IMR-90 (cell line): ENCODE measurements at regions not wholly inside any gene's neighbourhood (a gene's known extent, or its start where the extent isn't known, plus 50 kb on each side); places are given as distances from the start of the nearest gene placed in this dataset.

Experiments used
- ATAC-seq: fragments of 200-7000 bp; cut with Tn5 transposase; 2 replicates; pipeline ENCODE4 v1.9.1; 2020; ENCODE audit warnings: low read depth, mild to moderate bottlenecking, moderate library complexity
- BruUV-seq: library from RNA; stranded (reverse); fragments of 400-500 nt; replicated peaks from 2 replicates; lab custom pipeline; 2021; lab: Mats Ljungman, UMichigan
- CTCF ChIA-PET: fragments of 300-600 bp; formaldehyde crosslinking; extraction: SDS; loops from one replicate; lab custom pipeline; 2021; ENCODE audit warnings: antibody characterized with exemption; lab: Yijun Ruan, JAX
- POLR2A ChIA-PET: fragments of 300-600 bp; sonication (Branson Sonifier 250); formaldehyde crosslinking; loops from one replicate; lab custom pipeline; 2022; ENCODE audit warnings: antibody characterized with exemption; ENCODE audit not compliant: unreplicated experiment; lab: Charles Lee
- DNase-seq: peaks from one replicate; pipeline ENCODE4 v3.0.0; 2013
- H2AFZ ChIP-seq: replicated peaks from 2 replicates; pipeline ENCODE3; 2013; ENCODE audit warnings: low read length, mild to moderate bottlenecking; ENCODE audit not compliant: poor library complexity
- H2AK5ac ChIP-seq: 2 replicates; pipeline ENCODE4 v1.6.1; 2013; ENCODE audit warnings: low read depth, low read length, inconsistent platforms
- H2AK9ac ChIP-seq: replicated peaks from 2 replicates; pipeline ENCODE3; 2013; ENCODE audit warnings: mild to moderate bottlenecking, low read depth, low read length, moderate library complexity; ENCODE audit not compliant: poor library complexity
- H2BK120ac ChIP-seq: 2 replicates; pipeline ENCODE4 v1.6.1; 2013; ENCODE audit warnings: low read depth, low read length, inconsistent platforms
- H2BK15ac ChIP-seq: 3 replicates; pipeline ENCODE4 v1.6.1; 2013; ENCODE audit warnings: low read depth, low read length, inconsistent platforms
- H2BK20ac ChIP-seq: 2 replicates; pipeline ENCODE4 v1.6.1; 2013; ENCODE audit warnings: low read depth, mild to moderate bottlenecking, inconsistent platforms, low read length, moderate library complexity
- H2BK5ac ChIP-seq: 2 replicates; pipeline ENCODE4 v1.6.1; 2013; ENCODE audit warnings: mild to moderate bottlenecking, low read depth, low read length, inconsistent platforms; ENCODE audit not compliant: poor library complexity, severe bottlenecking
- H3K14ac ChIP-seq: replicated peaks from 2 replicates; pipeline ENCODE4 v1.6.1; 2013; ENCODE audit warnings: low read depth, low read length, inconsistent platforms
- H3K18ac ChIP-seq: 2 replicates; pipeline ENCODE4 v1.6.1; 2013; ENCODE audit warnings: low read depth, low read length, control low read depth
- H3K23ac ChIP-seq: 2 replicates; pipeline ENCODE4 v1.6.1; 2013; ENCODE audit warnings: low read depth, low read length, inconsistent platforms
- H3K27ac ChIP-seq: 2 replicates; pipeline ENCODE4 v1.5.1; 2013; ENCODE audit warnings: mild to moderate bottlenecking, control low read depth, low read length; ENCODE audit not compliant: insufficient read depth
- H3K27me3 ChIP-seq: 2 replicates; pipeline ENCODE4 v1.6.1; 2013; ENCODE audit warnings: low read length; ENCODE audit not compliant: control insufficient read depth, insufficient read depth
- H3K36me3 ChIP-seq: 2 replicates; pipeline ENCODE4 v1.6.1; 2013; ENCODE audit warnings: low read length, mixed read lengths; ENCODE audit not compliant: control insufficient read depth, insufficient read depth
- H3K4ac ChIP-seq: 2 replicates; pipeline ENCODE4 v1.6.1; 2013; ENCODE audit warnings: low read depth, low read length, inconsistent platforms
- H3K4me1 ChIP-seq: 2 replicates; pipeline ENCODE4 v1.6.1; 2013; ENCODE audit warnings: low read length, mixed read lengths; ENCODE audit not compliant: control insufficient read depth, insufficient read depth
- H3K4me2 ChIP-seq: 2 replicates; pipeline ENCODE4 v1.6.1; 2013; ENCODE audit warnings: low read depth, mild to moderate bottlenecking, control low read depth, low read length, moderate library complexity
- H3K4me3 ChIP-seq: 2 replicates; pipeline ENCODE4 v1.5.1; 2013; ENCODE audit warnings: low read depth, mild to moderate bottlenecking, control low read depth, low read length, moderate library complexity; ENCODE audit not compliant: insufficient read depth
- H3K56ac ChIP-seq: 2 replicates; pipeline ENCODE4 v1.6.1; 2013; ENCODE audit warnings: low read length, inconsistent platforms; ENCODE audit not compliant: insufficient read depth; ENCODE audit errors: extremely low read depth
- H3K79me1 ChIP-seq, 2 experiments: 2 replicates each; pipeline ENCODE4 v1.6.1; 2013; ENCODE audit warnings: low read length in 2 of 2, inconsistent platforms in 1 of 2, low read depth in 1 of 2
- H3K9ac ChIP-seq: 2 replicates; pipeline ENCODE4 v1.6.1; 2013; ENCODE audit warnings: low read depth, low read length, control low read depth
- H3K9me1 ChIP-seq: 2 replicates; pipeline ENCODE4 v1.6.1; 2013; ENCODE audit warnings: low read length, inconsistent platforms; ENCODE audit not compliant: insufficient read depth
- H3K9me3 ChIP-seq: 2 replicates; pipeline ENCODE4 v1.6.1; 2013; ENCODE audit warnings: low read length; ENCODE audit not compliant: control insufficient read depth, insufficient read depth
- H4K20me1 ChIP-seq: 2 replicates; pipeline ENCODE4 v1.6.1; 2013; ENCODE audit warnings: low read length, inconsistent platforms; ENCODE audit not compliant: insufficient read depth
- H4K5ac ChIP-seq: 2 replicates; pipeline ENCODE4 v1.6.1; 2013; ENCODE audit warnings: mild to moderate bottlenecking, low read depth, low read length, control low read depth
- H4K8ac ChIP-seq, 2 experiments: 2 replicates each; pipeline ENCODE4 v1.6.1; 2013; ENCODE audit warnings: low read depth in 2 of 2, low read length in 2 of 2, control low read depth in 1 of 2, inconsistent platforms in 1 of 2
- H4K91ac ChIP-seq: 2 replicates; pipeline ENCODE4 v1.6.1; 2013; ENCODE audit warnings: low read depth, low read length, inconsistent platforms; ENCODE audit not compliant: insufficient read depth
- BHLHE40 ChIP-seq: fragments of 150-350 bp; IDR thresholded peaks from 2 replicates; pipeline ENCODE4 v1.6.1; 2016; ENCODE audit warnings: mild to moderate bottlenecking, low read depth, low read length
- CEBPB ChIP-seq: IDR thresholded peaks from 2 replicates; pipeline ENCODE4 v1.6.1; 2012; ENCODE audit warnings: low read depth, low read length, improper control_type of control experiment
- CHD1 ChIP-seq: IDR thresholded peaks from 2 replicates; pipeline ENCODE4 v1.6.1; 2012; ENCODE audit warnings: low read depth, low read length, improper control_type of control experiment
- FOS ChIP-seq: fragments of 150-350 bp; IDR thresholded peaks from 2 replicates; pipeline ENCODE4 v1.6.1; 2016; ENCODE audit warnings: low read depth, low read length
- MAFK ChIP-seq: IDR thresholded peaks from 2 replicates; pipeline ENCODE4 v1.6.1; 2012; ENCODE audit warnings: low read depth, low read length, improper control_type of control experiment
- MAZ ChIP-seq: IDR thresholded peaks from 2 replicates; pipeline ENCODE4 v1.6.1; 2012; ENCODE audit warnings: low read depth, mild to moderate bottlenecking, low read length, improper control_type of control experiment, moderate library complexity, borderline replicate concordance
- MXI1 ChIP-seq: IDR thresholded peaks from 2 replicates; pipeline ENCODE4 v1.6.1; 2012; ENCODE audit warnings: low read depth, mild to moderate bottlenecking, low read length, moderate library complexity, borderline replicate concordance
- NFE2L2 ChIP-seq: fragments of 150-350 bp; IDR thresholded peaks from 2 replicates; pipeline ENCODE4 v1.6.1; 2016; ENCODE audit warnings: low read depth, mild to moderate bottlenecking, low read length
- POLR2A ChIP-seq: IDR thresholded peaks from 2 replicates; pipeline ENCODE4 v1.6.1; 2012; ENCODE audit warnings: mild to moderate bottlenecking, low read depth, low read length
- RAD21 ChIP-seq: IDR thresholded peaks from 2 replicates; pipeline ENCODE4 v1.6.1; 2012; ENCODE audit warnings: low read length, improper control_type of control experiment
- RCOR1 ChIP-seq: IDR thresholded peaks from 2 replicates; pipeline ENCODE4 v1.6.1; 2012; ENCODE audit warnings: mild to moderate bottlenecking, low read length, improper control_type of control experiment; ENCODE audit not compliant: insufficient replicate concordance
- RFX5 ChIP-seq: IDR thresholded peaks from 2 replicates; pipeline ENCODE4 v1.8.0; 2012; ENCODE audit warnings: low read depth, mild to moderate bottlenecking, low read length, moderate library complexity
- SMC3 ChIP-seq: fragments of 150-350 bp; IDR thresholded peaks from 2 replicates; pipeline ENCODE4 v1.6.1; 2016; ENCODE audit warnings: low read depth, mild to moderate bottlenecking, antibody characterized with exemption, low read length, moderate library complexity
- WGBS, 2 experiments: methylation state at CpG; one replicate each; pipeline versions ENCODE4 v1.1.5 to v1.1.7; 2013; ENCODE audit warnings: missing lambda C conversion rate in 2 of 2; ENCODE audit not compliant: insufficient read length in 1 of 2; ENCODE audit errors: extremely low coverage in 2 of 2; 5-methylcytosine and 5-hydroxymethylcytosine counted together
- dilution Hi-C: fragments of 300-500 bp; cut with HindIII; formaldehyde crosslinking; loops from one replicate; pipeline ENCODE4 v1.14.3; 2018; ENCODE audit warnings: low sequenced_read_pairs; ENCODE audit not compliant: unreplicated experiment
- in situ Hi-C: fragments of 300-500 bp; cut with MboI; formaldehyde crosslinking; loops from 3 replicates; pipeline ENCODE4 v1.14.3; 2019; ENCODE audit warnings: low sequenced_read_pairs, inconsistent platforms, mixed read lengths
- intact Hi-C: fragments of 100-400 bp; cut with micrococcal nuclease; formaldehyde crosslinking; loops from 2 replicates; pipeline ENCODE4 v1.10.0; 2022
- TF ChIP-seq, protein P1 (sequence below): conservative IDR thresholded peaks from 2 replicates; pipeline ENCODE4 v1.5.1; 2012; ENCODE audit warnings: mild to moderate bottlenecking, low read depth, low read length, improper control_type of control experiment
- TF ChIP-seq, protein P2 (sequence below): fragments of 150-350 bp; IDR thresholded peaks from 2 replicates; pipeline ENCODE4 v1.6.1; 2016; ENCODE audit warnings: low read depth, mild to moderate bottlenecking, low read length, moderate library complexity, borderline replicate concordance
- TF ChIP-seq, protein P3 (sequence below): fragments of 150-350 bp; IDR thresholded peaks from 2 replicates; pipeline ENCODE4 v1.6.1; 2017; ENCODE audit warnings: mild to moderate bottlenecking, antibody characterized with exemption, low read length, low read depth

DNA sequence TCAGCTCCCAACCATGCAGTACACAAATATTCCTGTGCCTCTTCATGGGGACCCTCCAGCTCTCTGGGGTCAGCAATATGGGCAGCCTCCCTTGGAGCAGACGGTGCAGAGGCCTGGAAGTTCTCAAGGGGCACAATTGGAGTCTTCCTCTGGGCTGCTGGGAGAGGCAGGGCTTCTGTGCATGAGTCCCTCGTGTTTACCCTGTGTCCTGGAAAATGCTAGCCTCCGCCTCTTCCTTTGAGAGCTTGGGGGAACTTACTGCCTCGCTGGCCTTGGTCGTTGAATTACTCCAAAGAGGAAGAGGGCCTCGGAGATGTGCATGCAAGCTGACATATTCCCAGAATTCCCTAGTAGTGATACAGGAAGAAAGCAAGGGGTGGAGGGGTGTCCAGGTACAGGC is 284.4 kb upstream of the IGF1R start:
- H3K9me3 ChIP-seq: peaks cover 11% of the 10 kb centered on the region; the same call in 1 of the 2 replicates
- H3K4me3 ChIP-seq: no peak overlapping the region
- no peaks in the 10 kb centered on the region for H3K4me1 ChIP-seq
- H3K4me2 ChIP-seq: no peak overlapping the region
- no peak overlapping the region for H2AK9ac ChIP-seq
- H4K20me1 ChIP-seq: no peaks in the 10 kb centered on the region
- in situ Hi-C loops (no loop called here), intact Hi-C loops (no loop called here), dilution Hi-C loops (no loop called here)
- no peak overlapping the region for H2AK5ac ChIP-seq
- no peak overlapping the region for H3K4ac ChIP-seq
- H2BK20ac ChIP-seq: no peak overlapping the region
- H4K5ac ChIP-seq: no peak overlapping the region
- H3K27ac ChIP-seq: no peak overlapping the region
- no peak overlapping the region for H3K9ac ChIP-seq
- no peak overlapping the region for H2BK15ac ChIP-seq
- no peak overlapping the region for H3K14ac ChIP-seq
- TF ChIP-seq SMC3 (no peak), MAFK (no peak), FOS (no peak), CHD1 (no peak), RAD21 (no peak), NFE2L2 (no peak), CEBPB (no peak), MXI1 (no peak), RFX5 (no peak), MAZ (no peak), BHLHE40 (no peak), RCOR1 (no peak), POLR2A (no peak)
- TF ChIP-seq, protein P1, sequence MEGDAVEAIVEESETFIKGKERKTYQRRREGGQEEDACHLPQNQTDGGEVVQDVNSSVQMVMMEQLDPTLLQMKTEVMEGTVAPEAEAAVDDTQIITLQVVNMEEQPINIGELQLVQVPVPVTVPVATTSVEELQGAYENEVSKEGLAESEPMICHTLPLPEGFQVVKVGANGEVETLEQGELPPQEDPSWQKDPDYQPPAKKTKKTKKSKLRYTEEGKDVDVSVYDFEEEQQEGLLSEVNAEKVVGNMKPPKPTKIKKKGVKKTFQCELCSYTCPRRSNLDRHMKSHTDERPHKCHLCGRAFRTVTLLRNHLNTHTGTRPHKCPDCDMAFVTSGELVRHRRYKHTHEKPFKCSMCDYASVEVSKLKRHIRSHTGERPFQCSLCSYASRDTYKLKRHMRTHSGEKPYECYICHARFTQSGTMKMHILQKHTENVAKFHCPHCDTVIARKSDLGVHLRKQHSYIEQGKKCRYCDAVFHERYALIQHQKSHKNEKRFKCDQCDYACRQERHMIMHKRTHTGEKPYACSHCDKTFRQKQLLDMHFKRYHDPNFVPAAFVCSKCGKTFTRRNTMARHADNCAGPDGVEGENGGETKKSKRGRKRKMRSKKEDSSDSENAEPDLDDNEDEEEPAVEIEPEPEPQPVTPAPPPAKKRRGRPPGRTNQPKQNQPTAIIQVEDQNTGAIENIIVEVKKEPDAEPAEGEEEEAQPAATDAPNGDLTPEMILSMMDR: no peak
- TF ChIP-seq, protein P2, sequence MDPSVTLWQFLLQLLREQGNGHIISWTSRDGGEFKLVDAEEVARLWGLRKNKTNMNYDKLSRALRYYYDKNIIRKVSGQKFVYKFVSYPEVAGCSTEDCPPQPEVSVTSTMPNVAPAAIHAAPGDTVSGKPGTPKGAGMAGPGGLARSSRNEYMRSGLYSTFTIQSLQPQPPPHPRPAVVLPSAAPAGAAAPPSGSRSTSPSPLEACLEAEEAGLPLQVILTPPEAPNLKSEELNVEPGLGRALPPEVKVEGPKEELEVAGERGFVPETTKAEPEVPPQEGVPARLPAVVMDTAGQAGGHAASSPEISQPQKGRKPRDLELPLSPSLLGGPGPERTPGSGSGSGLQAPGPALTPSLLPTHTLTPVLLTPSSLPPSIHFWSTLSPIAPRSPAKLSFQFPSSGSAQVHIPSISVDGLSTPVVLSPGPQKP: no peak
- TF ChIP-seq, protein P3, sequence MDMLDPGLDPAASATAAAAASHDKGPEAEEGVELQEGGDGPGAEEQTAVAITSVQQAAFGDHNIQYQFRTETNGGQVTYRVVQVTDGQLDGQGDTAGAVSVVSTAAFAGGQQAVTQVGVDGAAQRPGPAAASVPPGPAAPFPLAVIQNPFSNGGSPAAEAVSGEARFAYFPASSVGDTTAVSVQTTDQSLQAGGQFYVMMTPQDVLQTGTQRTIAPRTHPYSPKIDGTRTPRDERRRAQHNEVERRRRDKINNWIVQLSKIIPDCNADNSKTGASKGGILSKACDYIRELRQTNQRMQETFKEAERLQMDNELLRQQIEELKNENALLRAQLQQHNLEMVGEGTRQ: no peak
- H2AFZ ChIP-seq: no peak overlapping the region
- no peak overlapping the region for H4K91ac ChIP-seq
- no peak overlapping the region for H3K18ac ChIP-seq
- WGBS, 2 experiments: 10% methylated on average over 2 of the region's 6 CpGs; no CpG with 5 or more reads in 1 of the 2 experiments
- no peak overlapping the region for H3K56ac ChIP-seq
- H2BK120ac ChIP-seq: no peak overlapping the region
- ChIA-PET CTCF (no interaction called here), POLR2A (no interaction called here)
- no peak overlapping the region for H3K23ac ChIP-seq
- DNase-seq (no peak), ATAC-seq (no peak)
- no TSS peak for BruUV-seq
- no peaks in the 10 kb centered on the region for H3K27me3 ChIP-seq
- no peaks in the 10 kb centered on the region for H3K36me3 ChIP-seq
- no peaks in the 10 kb centered on the region for H3K79me1 ChIP-seq
- H2BK5ac ChIP-seq: no peak overlapping the region
- H3K9me1 ChIP-seq: no peaks in the 10 kb centered on the region
- no peak overlapping the region for H4K8ac ChIP-seq
